ENCODE measurements at regions not wholly inside any gene's neighbourhood (a gene's known extent, or its start where the extent isn't known, plus 50 kb on each side); places are given as distances from the start of the nearest gene placed in this dataset.

- peaks cover 5% of the 10 kb centered on the region for H3K27me3 Mint-ChIP-seq (ENCODE audit: low read depth)
- no peak for DNase-seq (ENCODE audit: low spot score)
- no peaks in the 10 kb centered on the region for H3K4me1 Mint-ChIP-seq (ENCODE audit: low read depth)
- H3K9me3 Mint-ChIP-seq (ENCODE audit: low read depth): no peaks in the 10 kb centered on the region
- TF ChIP-seq, protein P1, sequence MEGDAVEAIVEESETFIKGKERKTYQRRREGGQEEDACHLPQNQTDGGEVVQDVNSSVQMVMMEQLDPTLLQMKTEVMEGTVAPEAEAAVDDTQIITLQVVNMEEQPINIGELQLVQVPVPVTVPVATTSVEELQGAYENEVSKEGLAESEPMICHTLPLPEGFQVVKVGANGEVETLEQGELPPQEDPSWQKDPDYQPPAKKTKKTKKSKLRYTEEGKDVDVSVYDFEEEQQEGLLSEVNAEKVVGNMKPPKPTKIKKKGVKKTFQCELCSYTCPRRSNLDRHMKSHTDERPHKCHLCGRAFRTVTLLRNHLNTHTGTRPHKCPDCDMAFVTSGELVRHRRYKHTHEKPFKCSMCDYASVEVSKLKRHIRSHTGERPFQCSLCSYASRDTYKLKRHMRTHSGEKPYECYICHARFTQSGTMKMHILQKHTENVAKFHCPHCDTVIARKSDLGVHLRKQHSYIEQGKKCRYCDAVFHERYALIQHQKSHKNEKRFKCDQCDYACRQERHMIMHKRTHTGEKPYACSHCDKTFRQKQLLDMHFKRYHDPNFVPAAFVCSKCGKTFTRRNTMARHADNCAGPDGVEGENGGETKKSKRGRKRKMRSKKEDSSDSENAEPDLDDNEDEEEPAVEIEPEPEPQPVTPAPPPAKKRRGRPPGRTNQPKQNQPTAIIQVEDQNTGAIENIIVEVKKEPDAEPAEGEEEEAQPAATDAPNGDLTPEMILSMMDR (IDR thresholded peaks at IDR 0.05): no peak
- H3K36me3 Mint-ChIP-seq (ENCODE audit: low read depth): no peaks in the 10 kb centered on the region
- H3K27ac Mint-ChIP-seq (ENCODE audit: unreplicated experiment): no peak overlapping the region
- H3K4me3 Mint-ChIP-seq (ENCODE audit: unreplicated experiment): no peak overlapping the region
These were observed 168.8 kb upstream of the ISX start for GRCh38 chr22:34897126-34897525.

- H3K36me3 Mint-ChIP-seq (ENCODE audit: low read depth): no peaks in the 10 kb centered on the region
- no peak for DNase-seq (ENCODE audit: low spot score)
- no peaks in the 10 kb centered on the region for H3K27me3 Mint-ChIP-seq (ENCODE audit: low read depth)
- H3K4me1 Mint-ChIP-seq (ENCODE audit: low read depth): no peaks in the 10 kb centered on the region
- peaks cover 6% of the 10 kb centered on the region for H3K9me3 Mint-ChIP-seq (ENCODE audit: low read depth)
- H3K27ac Mint-ChIP-seq (ENCODE audit: unreplicated experiment): no peak overlapping the region
- TF ChIP-seq, protein P1 (IDR thresholded peaks at IDR 0.05): no peak
- H3K4me3 Mint-ChIP-seq (ENCODE audit: unreplicated experiment): no peak overlapping the region
These were observed 163.6 kb upstream of the ISX start for GRCh38 chr22:34902335-34902734.

GRCh38 chr22:34903416-34903815, 162.5 kb upstream of the ISX start:
- H3K27ac Mint-ChIP-seq (ENCODE audit: unreplicated experiment): no peak overlapping the region
- no peak for DNase-seq (ENCODE audit: low spot score)
- no peak overlapping the region for H3K4me3 Mint-ChIP-seq (ENCODE audit: unreplicated experiment)
- H3K36me3 Mint-ChIP-seq (ENCODE audit: low read depth): no peaks in the 10 kb centered on the region
- no peaks in the 10 kb centered on the region for H3K27me3 Mint-ChIP-seq (ENCODE audit: low read depth)
- peaks cover 6% of the 10 kb centered on the region for H3K9me3 Mint-ChIP-seq (ENCODE audit: low read depth)
- no peaks in the 10 kb centered on the region for H3K4me1 Mint-ChIP-seq (ENCODE audit: low read depth)
- TF ChIP-seq, protein P1 (IDR thresholded peaks at IDR 0.05): no peak

DNA sequence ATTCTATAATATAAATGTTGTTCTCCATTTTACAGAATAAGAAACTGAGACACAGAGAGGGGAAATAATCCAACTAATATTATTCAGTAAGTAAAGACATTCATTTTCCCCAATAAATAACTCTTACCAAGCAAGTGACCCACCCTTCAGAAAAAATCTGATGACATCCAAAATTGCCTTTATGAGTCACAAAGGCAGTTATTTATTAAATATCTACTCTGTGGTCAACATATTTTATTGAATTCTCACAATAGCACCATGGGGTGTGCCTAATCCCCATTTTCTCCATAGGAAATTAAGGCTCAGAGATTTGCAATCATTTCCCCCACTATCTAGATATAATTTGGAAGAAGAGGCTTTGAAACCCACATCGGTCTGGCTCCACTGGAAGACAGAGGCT, 161.5 kb upstream of the ISX start:
- no peaks in the 10 kb centered on the region for H3K27me3 Mint-ChIP-seq (ENCODE audit: low read depth)
- no peak overlapping the region for H3K4me3 Mint-ChIP-seq (ENCODE audit: unreplicated experiment)
- TF ChIP-seq, protein P1 (IDR thresholded peaks at IDR 0.05): no peak
- no peaks in the 10 kb centered on the region for H3K4me1 Mint-ChIP-seq (ENCODE audit: low read depth)
- no peak for DNase-seq (ENCODE audit: low spot score)
- no peaks in the 10 kb centered on the region for H3K36me3 Mint-ChIP-seq (ENCODE audit: low read depth)
- no peak overlapping the region for H3K27ac Mint-ChIP-seq (ENCODE audit: unreplicated experiment)
- H3K9me3 Mint-ChIP-seq (ENCODE audit: low read depth): peaks cover 6% of the 10 kb centered on the region

- no peak for DNase-seq (ENCODE audit: low spot score)
- peaks cover 2% of the 10 kb centered on the region for H3K27me3 Mint-ChIP-seq (ENCODE audit: low read depth)
- no peaks in the 10 kb centered on the region for H3K36me3 Mint-ChIP-seq (ENCODE audit: low read depth)
- H3K4me3 Mint-ChIP-seq (ENCODE audit: unreplicated experiment): no peak overlapping the region
- TF ChIP-seq, protein P1 (IDR thresholded peaks at IDR 0.05): no peak
- no peak overlapping the region for H3K27ac Mint-ChIP-seq (ENCODE audit: unreplicated experiment)
- peaks cover 2% of the 10 kb centered on the region for H3K9me3 Mint-ChIP-seq (ENCODE audit: low read depth)
- peaks cover 16% of the 10 kb centered on the region for H3K4me1 Mint-ChIP-seq (ENCODE audit: low read depth)
These were observed 152.1 kb upstream of the ISX start for GRCh38 chr22:34913826-34914225.
